IPS DF 6.9 (cell line): ENCODE measurements at regions not wholly inside any gene's neighbourhood (a gene's known extent, or its start where the extent isn't known, plus 50 kb on each side); places are given as distances from the start of the nearest gene placed in this dataset.

Experiments
- DNase-seq: peaks from one replicate; pipeline ENCODE4 v3.0.0-alpha.2; 2013; ENCODE audit warnings: low read depth, low spot score
- H3K27ac ChIP-seq: one replicate; pipeline ENCODE4 v1.5.1; 2013; ENCODE audit warnings: low read length, control low read depth
- H3K27me3 ChIP-seq: 2 replicates; pipeline ENCODE4 v1.6.1; 2013; ENCODE audit warnings: mild to moderate bottlenecking, low read length; ENCODE audit not compliant: control insufficient read depth, insufficient read depth
- H3K36me3 ChIP-seq: 2 replicates; pipeline ENCODE4 v1.6.1; 2013; ENCODE audit warnings: low read length; ENCODE audit not compliant: control insufficient read depth, insufficient read depth
- H3K4me1 ChIP-seq: 2 replicates; pipeline ENCODE4 v1.6.1; 2013; ENCODE audit warnings: low read length; ENCODE audit not compliant: control insufficient read depth, insufficient read depth
- H3K4me3 ChIP-seq: 2 replicates; pipeline ENCODE4 v1.5.1; 2013; ENCODE audit warnings: mild to moderate bottlenecking, low read length
- H3K9me3 ChIP-seq: 2 replicates; pipeline ENCODE4 v1.6.1; 2013; ENCODE audit warnings: low read length, inconsistent platforms; ENCODE audit not compliant: control insufficient read depth, insufficient read depth
- WGBS: extraction: QIAGEN DNeasy Blood & Tissue Kit; methylation state at CpG from one replicate; pipeline ENCODE4 v1.1.7; 2013; ENCODE audit warnings: mixed read lengths, missing lambda C conversion rate; ENCODE audit not compliant: insufficient read length, insufficient coverage; 5-methylcytosine and 5-hydroxymethylcytosine counted together

DNA sequence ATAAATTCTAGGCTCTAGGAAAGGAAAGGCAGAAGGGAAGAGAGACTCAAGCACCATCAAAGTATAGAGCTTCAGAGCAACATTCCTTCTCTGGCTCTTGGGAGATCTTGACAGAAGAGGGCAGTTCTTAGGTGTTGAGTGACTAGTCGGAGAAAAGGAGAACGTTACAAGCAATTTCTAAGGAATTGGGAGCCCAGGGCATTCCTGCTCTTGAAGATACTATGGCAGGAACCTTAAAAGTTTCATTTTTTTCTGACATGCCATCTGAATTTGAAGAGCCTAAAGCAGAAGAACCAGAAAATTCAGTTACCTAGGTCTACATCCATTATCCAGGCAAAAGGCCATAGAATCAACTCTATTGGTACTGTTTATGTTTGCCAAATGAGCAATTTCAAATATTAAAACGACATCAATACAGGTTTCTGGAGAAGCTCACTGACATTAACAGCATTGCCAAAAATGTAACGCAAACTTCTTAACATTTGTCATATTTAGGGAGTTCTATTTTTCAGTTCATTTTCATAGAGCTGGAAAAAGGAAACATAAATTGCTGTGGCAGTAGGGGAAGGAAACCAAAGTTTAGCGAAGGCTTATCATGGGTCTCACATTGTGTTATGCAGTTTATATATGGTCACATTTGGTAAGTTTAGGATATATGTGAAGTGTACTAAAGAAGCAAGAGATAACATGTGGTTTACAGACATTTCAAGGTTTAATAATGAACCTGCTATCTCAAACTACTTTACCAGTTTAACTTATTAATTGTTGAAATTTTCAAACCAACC is 210.1 kb upstream of the NRIP1 start:
- Histone ChIP-seq H3K4me3 (no peak overlapping the region), H3K36me3 (no peaks in the 10 kb centered on the region), H3K9me3 (no peaks in the 10 kb centered on the region), H3K27ac (no peak overlapping the region), H3K27me3 (no peaks in the 10 kb centered on the region), H3K4me1 (no peaks in the 10 kb centered on the region)
- no CpG with 5 or more reads among the region's 5 CpGs for WGBS
- no peak for DNase-seq

DNA sequence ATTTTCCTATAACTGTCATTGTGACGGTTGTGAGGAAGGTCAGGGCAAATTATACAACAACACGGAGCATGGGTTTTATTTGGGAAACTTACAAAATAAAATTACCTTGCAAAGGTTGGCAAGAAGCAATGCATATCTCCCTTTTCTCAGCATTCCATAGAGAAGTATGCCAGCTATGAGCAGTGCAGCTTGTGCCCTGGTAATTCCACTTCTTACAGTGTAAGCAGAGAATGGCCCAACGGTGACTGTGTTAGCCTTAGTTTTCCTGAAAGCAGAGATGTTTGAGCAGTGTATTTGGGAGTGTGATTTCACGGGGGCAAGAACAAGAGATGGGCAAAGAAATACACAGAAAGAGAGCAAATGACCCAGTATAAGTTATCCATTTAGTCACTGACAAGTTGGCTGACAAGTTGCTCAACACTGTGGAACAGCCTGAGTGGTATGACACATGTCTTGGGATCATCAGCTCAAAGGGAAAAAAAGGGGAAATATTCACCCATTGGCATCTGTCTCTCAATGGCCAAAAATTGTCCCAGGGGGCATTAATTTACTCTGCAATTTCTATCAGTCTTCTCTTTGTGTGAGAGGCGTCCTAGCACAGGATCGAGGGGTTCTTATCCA is 210.9 kb upstream of the NRIP1 start:
- Histone ChIP-seq H3K4me1 (no peaks in the 10 kb centered on the region), H3K4me3 (no peak overlapping the region), H3K36me3 (no peaks in the 10 kb centered on the region), H3K9me3 (no peaks in the 10 kb centered on the region), H3K27me3 (no peaks in the 10 kb centered on the region), H3K27ac (no peak overlapping the region)
- no CpG with 5 or more reads among the region's 6 CpGs for WGBS
- no peak for DNase-seq

DNA sequence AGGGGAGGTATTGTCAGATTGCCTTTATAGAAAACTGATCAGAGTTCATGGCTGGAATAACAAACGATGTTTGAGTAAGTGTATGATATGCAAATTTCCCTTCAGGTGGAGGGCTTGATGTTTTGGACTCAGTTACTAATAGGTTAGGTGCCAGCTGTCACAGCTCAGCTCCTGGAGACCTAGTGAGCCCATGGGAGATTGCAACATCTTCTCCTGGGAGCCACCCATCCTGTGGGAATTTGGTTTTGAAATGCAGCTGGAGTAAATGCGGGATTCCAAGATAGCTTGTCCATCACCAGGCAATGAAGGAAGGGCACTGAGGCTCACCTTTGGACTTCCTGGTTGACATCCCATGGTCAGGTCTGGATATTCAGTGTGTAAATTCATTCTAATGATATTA is 211.4 kb upstream of the NRIP1 start:
- Histone ChIP-seq H3K27ac (no peak overlapping the region), H3K4me3 (no peak overlapping the region), H3K36me3 (no peaks in the 10 kb centered on the region), H3K4me1 (no peaks in the 10 kb centered on the region), H3K27me3 (no peaks in the 10 kb centered on the region), H3K9me3 (no peaks in the 10 kb centered on the region)
- no CpG with 5 or more reads among the region's 2 CpGs for WGBS
- DNase-seq = no peak

DNA sequence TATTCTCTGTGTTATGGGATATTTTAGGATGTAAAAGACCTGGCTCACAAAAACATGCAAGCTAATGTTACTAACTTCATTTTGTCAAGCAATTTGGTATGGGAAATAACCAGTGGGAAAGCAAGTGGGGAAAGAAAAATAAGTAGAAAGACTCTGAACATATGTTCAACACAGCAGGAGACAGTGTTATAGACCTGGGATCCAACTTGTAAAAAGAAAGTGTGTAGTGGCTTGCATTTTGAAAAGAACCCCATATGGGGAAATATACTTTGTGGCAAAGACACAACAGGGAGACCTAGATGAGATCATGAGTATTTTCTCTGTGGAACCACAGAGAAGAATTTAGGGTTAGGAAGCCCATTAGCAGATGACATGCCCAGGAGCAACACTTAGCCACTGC is 212.7 kb upstream of the NRIP1 start:
- Histone ChIP-seq H3K27me3 (no peaks in the 10 kb centered on the region), H3K36me3 (no peaks in the 10 kb centered on the region), H3K4me1 (no peaks in the 10 kb centered on the region), H3K9me3 (no peaks in the 10 kb centered on the region), H3K4me3 (no peak overlapping the region), H3K27ac (no peak overlapping the region)
- DNase-seq = no peak

DNA sequence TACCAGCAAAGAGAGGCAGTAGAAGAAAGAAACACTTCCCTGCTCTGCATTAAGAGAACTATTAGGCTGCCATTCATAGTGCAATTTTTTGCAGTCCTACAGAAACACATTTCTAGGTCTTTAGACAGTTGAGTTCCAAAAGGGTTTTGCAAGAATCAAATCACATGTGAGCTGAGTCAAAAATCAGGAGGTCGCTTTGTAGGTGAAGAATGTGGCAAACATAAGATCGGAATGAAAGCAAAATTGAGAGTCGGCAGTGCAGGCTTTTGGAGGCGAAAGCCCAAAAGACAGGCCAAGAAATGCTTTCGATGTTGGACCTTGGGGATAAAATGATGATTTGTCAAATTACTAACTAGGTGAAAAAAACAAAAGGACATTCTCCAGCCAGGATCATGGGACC is 213.5 kb upstream of the NRIP1 start:
- no peak overlapping the region for H3K4me3 ChIP-seq
- no peak overlapping the region for H3K27ac ChIP-seq
- no peak for DNase-seq
- H3K36me3 ChIP-seq = no peaks in the 10 kb centered on the region
- no peaks in the 10 kb centered on the region for H3K4me1 ChIP-seq
- no peaks in the 10 kb centered on the region for H3K27me3 ChIP-seq
- WGBS = no CpG with 5 or more reads among the region's 5 CpGs
- no peaks in the 10 kb centered on the region for H3K9me3 ChIP-seq

DNA sequence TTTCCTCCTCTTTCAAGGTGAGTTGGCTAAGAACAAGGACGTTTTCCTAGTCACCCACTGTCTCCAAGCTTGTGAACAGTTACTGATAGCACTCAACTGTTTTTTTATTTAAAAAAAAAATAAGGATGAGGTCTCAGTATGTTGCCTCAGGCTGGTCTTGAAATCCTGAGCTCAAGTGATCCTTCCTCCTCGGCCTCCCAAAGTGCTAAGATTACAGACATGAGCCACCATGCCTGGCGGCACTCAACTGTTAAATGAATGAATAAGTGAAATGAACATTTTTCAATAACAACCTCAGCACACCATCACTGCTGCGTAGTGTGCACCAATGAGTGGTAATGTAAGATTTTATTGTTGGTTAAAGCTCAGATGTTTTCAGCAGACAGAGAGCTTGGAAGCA is 214.1 kb upstream of the NRIP1 start:
- no peak overlapping the region for H3K27ac ChIP-seq
- H3K9me3 ChIP-seq = no peaks in the 10 kb centered on the region
- no peaks in the 10 kb centered on the region for H3K27me3 ChIP-seq
- no CpG with 5 or more reads among the region's 4 CpGs for WGBS
- H3K4me1 ChIP-seq = no peaks in the 10 kb centered on the region
- H3K36me3 ChIP-seq = no peaks in the 10 kb centered on the region
- H3K4me3 ChIP-seq = no peak overlapping the region
- no peak for DNase-seq

DNA sequence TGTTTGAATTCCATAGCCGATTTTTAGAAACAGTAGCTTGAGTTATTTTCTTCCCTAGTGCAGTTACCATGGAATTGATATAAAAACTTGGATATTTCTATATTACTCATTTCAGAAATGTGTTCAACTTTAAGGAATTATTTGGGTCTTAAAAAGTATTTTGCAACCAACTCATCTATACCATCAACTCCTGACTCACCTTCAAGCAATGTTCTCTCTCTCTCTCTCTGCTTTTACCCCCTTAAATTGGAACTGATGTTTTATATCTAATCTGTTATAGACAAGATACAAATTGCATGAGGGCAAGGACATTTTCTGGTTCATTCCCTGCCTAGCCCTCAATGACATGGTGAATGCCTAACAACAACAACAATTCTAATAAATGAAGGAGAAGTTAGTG is 214.7 kb upstream of the NRIP1 start:
- Histone ChIP-seq H3K27me3 (no peaks in the 10 kb centered on the region), H3K27ac (no peak overlapping the region), H3K9me3 (no peaks in the 10 kb centered on the region), H3K4me3 (no peak overlapping the region), H3K4me1 (no peaks in the 10 kb centered on the region), H3K36me3 (no peaks in the 10 kb centered on the region)
- no peak for DNase-seq
- WGBS = no CpG with 5 or more reads among the region's 1 CpG

DNA sequence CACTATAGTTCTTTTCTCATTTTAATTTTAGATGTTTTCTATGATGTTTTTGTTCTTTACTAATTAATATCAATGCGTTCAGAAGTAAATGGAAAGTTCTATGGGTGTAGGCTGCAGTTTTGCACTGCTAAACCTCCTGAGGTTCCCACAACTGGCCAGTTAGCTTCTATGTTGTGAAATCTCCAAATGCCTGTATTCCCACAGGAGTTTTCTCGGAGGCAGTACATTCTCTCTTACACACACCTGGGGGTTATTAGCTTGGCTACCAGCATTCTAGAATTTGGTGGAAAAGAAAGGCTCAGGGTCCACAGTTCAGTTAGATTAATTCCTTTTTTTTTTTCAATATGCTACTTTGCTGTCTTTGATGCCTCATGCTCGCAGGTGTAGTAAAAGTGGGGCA is 216.9 kb upstream of the NRIP1 start:
- Histone ChIP-seq H3K27ac (no peak overlapping the region), H3K4me3 (no peak overlapping the region), H3K4me1 (no peaks in the 10 kb centered on the region), H3K27me3 (no peaks in the 10 kb centered on the region), H3K36me3 (no peaks in the 10 kb centered on the region), H3K9me3 (no peaks in the 10 kb centered on the region)
- WGBS = no CpG with 5 or more reads among the region's 3 CpGs
- no peak for DNase-seq

DNA sequence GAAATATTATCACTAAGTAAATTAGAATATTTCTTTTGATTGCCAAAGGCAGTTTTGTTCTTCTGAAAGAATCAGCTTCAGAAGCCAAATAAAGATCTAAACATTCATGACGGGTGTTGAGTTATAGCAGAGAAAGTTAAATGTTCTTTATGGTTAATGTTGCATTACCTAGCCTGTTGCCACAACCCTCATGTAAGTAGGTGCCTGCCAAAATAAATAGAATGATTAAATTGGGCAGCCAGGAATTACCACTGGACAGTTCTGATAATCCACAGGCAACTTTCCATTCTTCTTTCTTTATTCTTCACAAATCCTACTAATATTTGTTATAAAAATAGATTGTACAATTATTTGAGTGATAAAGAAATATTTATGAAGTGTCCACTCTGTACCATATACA is 217.9 kb upstream of the NRIP1 start:
- H3K4me1 ChIP-seq = no peaks in the 10 kb centered on the region
- WGBS = no CpG with 5 or more reads among the region's 1 CpG
- no peak overlapping the region for H3K4me3 ChIP-seq
- H3K36me3 ChIP-seq = no peaks in the 10 kb centered on the region
- H3K9me3 ChIP-seq = no peaks in the 10 kb centered on the region
- no peak overlapping the region for H3K27ac ChIP-seq
- H3K27me3 ChIP-seq = no peaks in the 10 kb centered on the region
- DNase-seq = no peak

DNA sequence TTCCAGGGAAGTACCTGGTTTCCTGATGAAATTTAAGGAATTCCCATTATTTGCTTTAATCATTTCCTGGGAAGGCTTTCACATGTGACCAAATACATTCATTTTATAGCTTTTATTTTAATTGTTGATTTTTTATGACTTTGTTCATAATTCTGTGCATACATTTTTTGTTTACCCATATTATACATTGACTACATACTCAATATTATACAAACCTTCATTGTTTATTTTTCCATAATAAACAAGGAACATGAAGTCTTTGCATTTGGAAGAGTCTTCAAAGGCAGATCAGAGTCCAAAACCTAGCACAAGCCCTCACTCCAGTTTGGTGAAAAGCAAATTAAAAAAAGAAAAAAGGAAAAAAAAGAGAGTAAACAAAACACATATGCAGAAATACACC is 218.3 kb upstream of the NRIP1 start:
- Histone ChIP-seq H3K27me3 (no peaks in the 10 kb centered on the region), H3K4me3 (no peak overlapping the region), H3K4me1 (no peaks in the 10 kb centered on the region), H3K27ac (no peak overlapping the region), H3K9me3 (no peaks in the 10 kb centered on the region), H3K36me3 (no peaks in the 10 kb centered on the region)
- DNase-seq = no peak

DNA sequence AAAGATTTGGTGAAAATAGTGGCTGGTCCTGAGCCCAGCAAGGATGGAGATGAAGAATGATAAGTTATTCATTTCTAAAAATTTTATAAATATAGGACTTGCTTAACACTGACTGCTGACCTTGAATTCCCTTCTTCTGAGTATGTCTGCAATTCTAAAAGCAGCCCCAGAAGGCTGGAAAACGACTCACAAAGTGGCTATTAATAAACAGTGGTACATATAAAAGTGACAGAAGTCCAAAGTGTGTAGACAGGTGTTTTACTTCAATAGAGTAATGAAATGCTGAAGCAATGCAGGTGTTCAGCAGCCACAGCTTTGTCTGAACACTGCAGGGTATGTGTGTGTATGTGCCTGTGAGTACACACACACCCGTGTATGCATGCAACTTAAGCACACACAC is 219.0 kb upstream of the NRIP1 start:
- Histone ChIP-seq H3K9me3 (no peaks in the 10 kb centered on the region), H3K4me1 (no peaks in the 10 kb centered on the region), H3K27ac (no peak overlapping the region), H3K27me3 (no peaks in the 10 kb centered on the region), H3K36me3 (no peaks in the 10 kb centered on the region), H3K4me3 (no peak overlapping the region)
- no CpG with 5 or more reads among the region's 2 CpGs for WGBS
- DNase-seq = no peak
